OCI-LY3 (cell line): ENCODE measurements at regions not wholly inside any gene's neighbourhood (a gene's known extent, or its start where the extent isn't known, plus 50 kb on each side); places are given as distances from the start of the nearest gene placed in this dataset.

Experiments used
- H2AFZ ChIP-seq: fragments of 200-600, 300-600 bp; shearing (Covaris generic); 2 replicates; pipeline ENCODE4 v1.6.0; 2014; ENCODE audit warnings: antibody characterized with exemption, low read depth, low read length
- H3K27ac ChIP-seq: fragments of 200-600, 300-600 bp; sonication (generic); 2 replicates; pipeline ENCODE4 v1.5.1; 2014; ENCODE audit warnings: mild to moderate bottlenecking, low read length, moderate library complexity, mixed read lengths
- H3K27me3 ChIP-seq: fragments of 200-600, 300-600 bp; sonication (generic); 2 replicates; pipeline ENCODE4 v1.6.1; 2014; ENCODE audit warnings: low read depth, low read length, mixed read lengths
- H3K36me3 ChIP-seq: fragments of 200-600, 300-600 bp; sonication (generic); replicated peaks from 2 replicates; pipeline ENCODE3; 2014; ENCODE audit warnings: low read depth, low read length, mixed read lengths
- H3K4me1 ChIP-seq: fragments of 300-600, 200-600 bp; sonication (generic); 2 replicates; pipeline ENCODE4 v1.6.1; 2014; ENCODE audit warnings: low read length, mixed read lengths
- H3K4me2 ChIP-seq: fragments of 200-600, 300-600 bp; sonication (generic); 2 replicates; pipeline ENCODE4 v1.6.1; 2014; ENCODE audit warnings: low read length, mixed read lengths
- H3K4me3 ChIP-seq: fragments of 300-600, 200-600 bp; sonication (generic); 2 replicates; pipeline ENCODE4 v1.5.1; 2014; ENCODE audit warnings: antibody characterized with exemption, mild to moderate bottlenecking, low read length, moderate library complexity
- H3K79me2 ChIP-seq: fragments of 300-600, 200-600 bp; shearing (Covaris generic); 2 replicates; pipeline ENCODE4 v1.6.1; 2014; ENCODE audit warnings: mild to moderate bottlenecking, low read length, mixed read lengths
- H3K9ac ChIP-seq: fragments of 300-600, 200-600 bp; shearing (Covaris generic); 2 replicates; pipeline ENCODE4 v1.6.0; 2014; ENCODE audit warnings: mild to moderate bottlenecking, low read length, moderate library complexity
- H3K9me3 ChIP-seq: fragments of 200-600, 300-600 bp; shearing (Covaris generic); 2 replicates; pipeline ENCODE4 v1.6.1; 2014; ENCODE audit warnings: low read length, mixed read lengths; ENCODE audit not compliant: insufficient read depth
- H4K20me1 ChIP-seq: fragments of 200-600, 300-600 bp; sonication (generic); 2 replicates; pipeline ENCODE4 v1.6.1; 2016; ENCODE audit warnings: low read length, mixed read lengths; ENCODE audit not compliant: insufficient read depth
- EZH2phosphoT487 ChIP-seq: fragments of 200-600 bp; shearing (Covaris generic); IDR thresholded peaks from 2 replicates; pipeline ENCODE4 v1.6.1; 2018; ENCODE audit warnings: antibody characterized with exemption, mixed run types, low read depth
- TF ChIP-seq, protein P1 (sequence below): fragments of 200-600, 300-600 bp; sonication (generic); IDR thresholded peaks from 2 replicates; pipeline ENCODE4 v1.5.1; 2014; ENCODE audit warnings: antibody characterized with exemption, low read length, low read depth

DNA sequence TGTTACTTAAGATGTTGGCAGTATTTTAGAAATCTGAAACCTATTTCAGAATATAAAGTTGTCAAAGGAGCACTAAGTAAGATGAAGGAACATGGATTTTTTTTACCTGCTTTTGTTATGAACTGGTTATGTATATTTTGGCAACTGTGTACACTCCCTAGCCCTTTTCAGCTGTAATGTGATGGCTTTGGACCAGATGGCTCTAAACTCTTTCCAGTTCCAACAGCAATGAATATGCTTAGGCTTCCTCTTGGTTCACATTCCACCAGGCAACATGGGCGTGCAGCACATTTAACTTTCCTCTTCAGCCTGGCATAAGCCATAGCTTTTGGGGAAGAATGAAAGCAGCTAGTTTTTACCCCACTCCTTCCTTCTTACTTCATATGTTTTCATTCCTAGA lies 95.6 kb upstream of the ADAMTS5 start:
- H3K27ac ChIP-seq: no peak overlapping the region
- TF ChIP-seq EZH2phosphoT487: no peak
- TF ChIP-seq, protein P1, sequence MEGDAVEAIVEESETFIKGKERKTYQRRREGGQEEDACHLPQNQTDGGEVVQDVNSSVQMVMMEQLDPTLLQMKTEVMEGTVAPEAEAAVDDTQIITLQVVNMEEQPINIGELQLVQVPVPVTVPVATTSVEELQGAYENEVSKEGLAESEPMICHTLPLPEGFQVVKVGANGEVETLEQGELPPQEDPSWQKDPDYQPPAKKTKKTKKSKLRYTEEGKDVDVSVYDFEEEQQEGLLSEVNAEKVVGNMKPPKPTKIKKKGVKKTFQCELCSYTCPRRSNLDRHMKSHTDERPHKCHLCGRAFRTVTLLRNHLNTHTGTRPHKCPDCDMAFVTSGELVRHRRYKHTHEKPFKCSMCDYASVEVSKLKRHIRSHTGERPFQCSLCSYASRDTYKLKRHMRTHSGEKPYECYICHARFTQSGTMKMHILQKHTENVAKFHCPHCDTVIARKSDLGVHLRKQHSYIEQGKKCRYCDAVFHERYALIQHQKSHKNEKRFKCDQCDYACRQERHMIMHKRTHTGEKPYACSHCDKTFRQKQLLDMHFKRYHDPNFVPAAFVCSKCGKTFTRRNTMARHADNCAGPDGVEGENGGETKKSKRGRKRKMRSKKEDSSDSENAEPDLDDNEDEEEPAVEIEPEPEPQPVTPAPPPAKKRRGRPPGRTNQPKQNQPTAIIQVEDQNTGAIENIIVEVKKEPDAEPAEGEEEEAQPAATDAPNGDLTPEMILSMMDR: no peak
- H3K4me1 ChIP-seq: no peaks in the 10 kb centered on the region
- no peaks in the 10 kb centered on the region for H4K20me1 ChIP-seq
- no peaks in the 10 kb centered on the region for H3K36me3 ChIP-seq
- H3K79me2 ChIP-seq: no peaks in the 10 kb centered on the region
- no peak overlapping the region for H2AFZ ChIP-seq
- no peak overlapping the region for H3K4me2 ChIP-seq
- H3K9ac ChIP-seq: no peak overlapping the region
- H3K27me3 ChIP-seq: no peaks in the 10 kb centered on the region
- 0 out of 2 replicates have a peak, but pooled peaks cover 6% of the 10 kb centered on the region for H3K9me3 ChIP-seq
- H3K4me3 ChIP-seq: no peak overlapping the region

DNA sequence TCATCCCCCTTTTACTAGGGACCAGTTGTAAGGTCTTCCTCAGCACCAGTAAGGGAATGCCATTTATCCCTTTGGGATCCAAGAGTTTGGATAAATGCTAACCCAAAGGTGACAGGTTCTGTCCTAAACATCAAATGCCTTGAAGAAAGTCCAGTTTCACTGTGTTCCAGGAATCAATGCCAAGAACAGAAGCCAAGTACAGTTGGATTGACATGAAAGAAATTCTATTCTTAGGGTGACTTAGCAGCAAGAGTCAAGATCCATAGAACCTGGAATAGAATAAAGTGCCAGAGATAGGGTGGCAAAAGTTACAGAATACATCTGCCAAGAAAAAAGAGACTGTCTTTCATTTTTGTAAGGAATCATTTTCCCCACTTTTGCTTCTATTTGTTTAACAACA lies 94.9 kb upstream of the ADAMTS5 start:
- Histone ChIP-seq H3K27me3 (no peaks in the 10 kb centered on the region), H3K4me1 (no peaks in the 10 kb centered on the region), H3K79me2 (no peaks in the 10 kb centered on the region), H3K4me3 (no peak overlapping the region), H4K20me1 (no peaks in the 10 kb centered on the region), H2AFZ (no peak overlapping the region), H3K36me3 (no peaks in the 10 kb centered on the region), H3K4me2 (no peak overlapping the region), H3K27ac (no peak overlapping the region), H3K9me3 (0 out of 2 replicates have a peak, but pooled peaks cover 6% of the 10 kb centered on the region), H3K9ac (no peak overlapping the region)
- TF ChIP-seq EZH2phosphoT487: no peak
- TF ChIP-seq, protein P1: no peak

DNA sequence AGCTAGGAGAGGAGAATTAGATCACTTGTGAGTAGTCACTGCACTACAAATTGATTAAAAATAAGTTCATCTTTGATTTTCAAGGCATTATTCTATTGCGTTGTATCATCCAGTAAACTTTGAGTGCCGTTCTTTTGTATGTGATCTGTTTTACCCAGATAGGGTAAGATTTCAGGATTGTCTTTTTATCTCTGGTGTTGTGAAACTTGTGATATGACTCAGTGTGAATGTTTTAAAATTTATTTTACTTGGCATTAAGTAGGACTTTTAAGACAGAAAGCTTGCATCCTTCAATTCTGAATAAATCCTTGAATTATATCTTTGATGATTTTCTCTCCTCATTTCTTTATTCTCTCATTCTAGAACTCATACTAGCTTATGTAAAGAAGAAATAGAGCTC lies 93.3 kb upstream of the ADAMTS5 start:
- H3K4me1 ChIP-seq: no peaks in the 10 kb centered on the region
- H3K27ac ChIP-seq: no peak overlapping the region
- no peak for TF ChIP-seq EZH2phosphoT487
- TF ChIP-seq, protein P1: no peak
- no peak overlapping the region for H3K4me3 ChIP-seq
- no peaks in the 10 kb centered on the region for H4K20me1 ChIP-seq
- no peaks in the 10 kb centered on the region for H3K79me2 ChIP-seq
- no peak overlapping the region for H3K4me2 ChIP-seq
- no peaks in the 10 kb centered on the region for H3K27me3 ChIP-seq
- H3K9ac ChIP-seq: no peak overlapping the region
- no peak overlapping the region for H2AFZ ChIP-seq
- H3K36me3 ChIP-seq: no peaks in the 10 kb centered on the region
- 0 out of 2 replicates have a peak, but pooled peaks cover 6% of the 10 kb centered on the region for H3K9me3 ChIP-seq

DNA sequence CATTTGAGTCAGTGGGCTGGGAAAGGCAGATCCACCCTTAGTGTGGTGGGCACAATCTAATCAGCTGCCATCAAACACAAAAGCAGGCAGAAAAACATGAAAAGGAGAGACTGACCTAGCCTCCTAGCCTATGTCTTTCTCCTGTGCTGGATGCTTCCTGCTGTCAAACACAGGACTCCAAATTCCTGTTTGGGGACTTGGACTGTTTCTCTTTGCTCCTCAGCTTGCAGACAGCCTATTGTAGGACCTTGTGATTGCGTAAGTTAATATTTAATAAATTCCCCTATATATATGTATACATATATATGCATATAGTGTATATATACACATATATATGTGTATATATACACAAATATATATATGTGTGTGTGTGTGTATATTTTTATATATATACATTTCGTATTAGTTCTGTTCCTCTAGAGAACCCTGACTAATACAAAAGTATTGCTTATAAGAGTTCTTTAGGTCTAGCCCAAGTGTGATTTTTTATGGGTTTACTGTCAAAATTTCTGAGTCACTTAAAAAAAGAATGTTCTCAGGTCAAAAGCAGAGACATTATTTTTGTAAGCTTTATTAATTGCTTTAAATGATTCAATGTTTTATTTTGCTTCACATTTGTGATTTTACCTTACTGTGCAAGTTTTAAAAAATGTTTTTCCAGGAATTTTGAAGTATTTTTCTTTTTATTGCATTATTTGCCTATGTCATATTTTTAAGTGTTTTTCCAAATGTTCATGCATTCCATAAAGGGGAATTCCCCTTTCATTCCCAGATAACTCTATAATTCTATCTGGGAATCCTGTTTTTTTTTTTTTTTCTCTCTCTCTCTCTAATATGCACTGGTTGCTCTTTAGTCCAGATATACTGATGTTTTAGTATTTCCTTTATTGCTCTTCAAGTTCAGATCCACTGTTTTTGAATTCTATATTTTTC lies 92.1 kb upstream of the ADAMTS5 start:
- Histone ChIP-seq H3K4me3 (no peak overlapping the region), H3K9ac (no peak overlapping the region), H4K20me1 (no peaks in the 10 kb centered on the region), H3K27me3 (no peaks in the 10 kb centered on the region), H3K27ac (no peak overlapping the region), H3K79me2 (no peaks in the 10 kb centered on the region), H3K4me1 (no peaks in the 10 kb centered on the region), H3K9me3 (0 out of 2 replicates have a peak, but pooled peaks cover 6% of the 10 kb centered on the region), H2AFZ (no peak overlapping the region), H3K4me2 (no peak overlapping the region), H3K36me3 (no peaks in the 10 kb centered on the region)
- TF ChIP-seq, protein P1: no peak
- no peak for TF ChIP-seq EZH2phosphoT487
